GM10266 (cell line): ENCODE measurements at regions not wholly inside any gene's neighbourhood (a gene's known extent, or its start where the extent isn't known, plus 50 kb on each side); places are given as distances from the start of the nearest gene placed in this dataset.

Experiments used
- DNase-seq: peaks from one replicate; pipeline ENCODE4 v3.0.0; 2012; ENCODE audit errors: extremely low spot score
- CTCF ChIP-seq: IDR thresholded peaks from 2 replicates; pipeline ENCODE4 v1.5.1; 2012; ENCODE audit warnings: mild to moderate bottlenecking, low read depth; ENCODE audit not compliant: control insufficient read depth, insufficient read depth; ENCODE audit errors: missing control alignments

DNA sequence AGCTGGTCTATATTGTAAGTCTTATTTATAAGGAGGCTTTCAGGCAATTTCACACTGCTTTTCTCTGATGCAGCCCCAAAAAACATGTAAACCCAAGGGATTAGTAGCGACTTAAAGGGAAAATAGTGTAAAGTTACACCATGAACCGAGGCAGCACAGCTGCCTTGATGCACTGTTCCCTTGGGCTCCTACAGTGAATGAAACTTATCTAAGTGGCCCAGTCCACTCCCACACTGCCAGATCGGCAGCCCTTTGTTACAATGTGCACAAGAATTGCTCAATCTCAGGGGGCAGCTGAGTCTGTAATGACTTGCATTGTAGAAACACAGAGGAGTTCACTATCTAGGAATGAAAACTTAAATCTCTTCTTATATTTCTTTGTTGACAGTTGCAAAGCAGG, 120.8 kb upstream of the ADGRL2 start:
- DNase-seq, result no peak
- TF ChIP-seq CTCF, result no peak

DNA sequence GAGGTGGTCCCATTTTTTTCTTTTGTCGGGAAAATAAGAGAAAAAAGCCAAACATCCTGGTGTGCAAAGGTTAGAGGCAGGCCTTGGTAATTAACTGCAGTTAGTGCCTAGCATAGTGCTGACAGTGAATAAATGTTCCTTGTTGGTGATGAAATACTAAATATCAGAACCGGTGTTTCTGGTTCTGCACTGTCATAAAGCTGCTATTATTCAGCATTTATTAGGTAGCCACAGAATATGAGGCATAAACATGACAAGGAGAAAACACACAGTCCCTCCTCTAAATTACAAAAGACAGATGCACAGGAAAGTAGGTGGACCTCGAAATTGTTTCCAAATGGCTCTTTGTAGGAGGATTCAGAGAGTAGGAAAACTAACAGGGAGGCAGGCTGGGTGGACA, 122.0 kb upstream of the ADGRL2 start:
- no peak for TF ChIP-seq CTCF
- no peak for DNase-seq

GRCh38 chr1:81672766-81673165, 128.0 kb upstream of the ADGRL2 start:
- no peak for TF ChIP-seq CTCF
- DNase-seq, result no peak

- no peak for DNase-seq
- no peak for TF ChIP-seq CTCF
These were observed 129.7 kb upstream of the ADGRL2 start for GRCh38 chr1:81671038-81671437.

GRCh38 chr1:81670286-81670685, 130.4 kb upstream of the ADGRL2 start:
- DNase-seq, result no peak

GRCh38 chr1:81666586-81666985, 134.1 kb upstream of the ADGRL2 start:
- no peak for DNase-seq
- TF ChIP-seq CTCF, result no peak

More at GRCh38 chr1:81670286-81670685, 130.4 kb upstream of the ADGRL2 start:
- TF ChIP-seq CTCF, result no peak

GRCh38 chr1:81664341-81664740, 136.4 kb upstream of the ADGRL2 start:
- TF ChIP-seq CTCF, result no peak
- DNase-seq, result no peak
